ENCODE measurements at regions not wholly inside any gene's neighbourhood (a gene's known extent, or its start where the extent isn't known, plus 50 kb on each side); places are given as distances from the start of the nearest gene placed in this dataset.
A peak's percentile ranks its signal among the peaks of the same experiment; 100 is the strongest.

GRCh38 chr2:829047-829446 lies 121.6 kb upstream of the SNTG2 start:
- ATAC-seq (no peak), FAIRE-seq (no peak), DNase-seq (ENCODE audit: low spot score) (no peak)
- Histone ChIP-seq H3K4me1 (ENCODE audit: insufficient read depth, low read length) (no peaks in the 10 kb centered on the region), H3K27ac (ENCODE audit: extremely low read length, insufficient read depth, low read length) (no peak overlapping the region), H3K4me2 (ENCODE audit: low read depth, low read length) (no peak overlapping the region), H3K9ac (ENCODE audit: insufficient read depth, low read depth, low read length) (no peak overlapping the region), H3K9me3 (ENCODE audit: low read length) (no peaks in the 10 kb centered on the region), H3K4me3 (replicated peaks in 1 of 3; ENCODE audit: insufficient read depth in 1 of 3, low read depth in 2 of 3, low read length in 3 of 3) (no peak overlapping the region), H3K36me3 (replicated peaks in 1 of 2; ENCODE audit: control insufficient read depth in 1 of 2, insufficient read depth in 2 of 2, low read length in 2 of 2) (no peaks in the 10 kb centered on the region), H4K20me1 (ENCODE audit: insufficient read depth, low read length) (no peaks in the 10 kb centered on the region), H2AFZ (ENCODE audit: low read length) (no peak overlapping the region), H3K27me3 (ENCODE audit: control insufficient read depth in 1 of 2, insufficient read depth in 2 of 2, low read length in 2 of 2) (peaks cover 1 to 42% of the 10 kb centered on the region in 2 experiments; a peak in 3 of 5 replicates), H3K79me2 (ENCODE audit: insufficient read depth, low read length) (no peaks in the 10 kb centered on the region)
- 10% methylated on average over 6 of the region's 6 CpGs for WGBS (ENCODE audit: low lambda C conversion rate)
- ChIA-PET POLR2A (no interaction called here), CTCF (ENCODE audit: low intra/inter-chr PET ratio, low total read pairs) (no interaction called here)
- intact Hi-C loops (cut with micrococcal nuclease; ENCODE audit: unreplicated experiment), result no loop called here
- in situ Hi-C loops (cut with HindIII; ENCODE audit: extremely low pct_ligation_motif_present, low pct_unique_long_range_greater_than_20kb), result no loop called here
- no TSS peak for BruUV-seq (replicated peaks)
- TF ChIP-seq ZMAT3 (CRISPR knock-in tag; conservative IDR thresholded peaks at IDR 0.05) (no peak), NR0B2 (CRISPR knock-in tag; IDR thresholded peaks at IDR 0.05) (no peak)

- no peaks in the 10 kb centered on the region for H3K4me1 ChIP-seq (ENCODE audit: insufficient read depth, low read length)
- intact Hi-C loops (cut with micrococcal nuclease; ENCODE audit: unreplicated experiment) (no loop called here), in situ Hi-C loops (cut with HindIII; ENCODE audit: extremely low pct_ligation_motif_present, low pct_unique_long_range_greater_than_20kb) (no loop called here)
- FAIRE-seq (no peak), DNase-seq (ENCODE audit: low spot score) (no peak), ATAC-seq (peak; percentile 40; the same call in 2 of the 3 replicates)
- H3K9ac ChIP-seq (ENCODE audit: insufficient read depth, low read depth, low read length), result no peak overlapping the region
- H3K27me3 ChIP-seq (ENCODE audit: control insufficient read depth in 1 of 2, insufficient read depth in 2 of 2, low read length in 2 of 2), result peaks cover 2 to 49% of the 10 kb centered on the region in 2 experiments; a peak in 3 of 5 replicates
- no TSS peak for BruUV-seq (replicated peaks)
- H3K79me2 ChIP-seq (ENCODE audit: insufficient read depth, low read length), result no peaks in the 10 kb centered on the region
- H2AFZ ChIP-seq (ENCODE audit: low read length), result no peak overlapping the region
- H4K20me1 ChIP-seq (ENCODE audit: insufficient read depth, low read length), result no peaks in the 10 kb centered on the region
- TF ChIP-seq RFXAP (CRISPR knock-in tag; IDR thresholded peaks at IDR 0.05; ENCODE audit: borderline replicate concordance), result no peak
- TF ChIP-seq TCF7L2 (IDR thresholded peaks at IDR 0.05; ENCODE audit: low read depth, low read length), result no peak
- TF ChIP-seq HOMEZ (CRISPR knock-in tag; IDR thresholded peaks at IDR 0.05; ENCODE audit: low read depth), result no peak
- TF ChIP-seq MEF2D (CRISPR knock-in tag; IDR thresholded peaks at IDR 0.05), result no peak
- TF ChIP-seq CBX2 (IDR thresholded peaks at IDR 0.05; ENCODE audit: low read depth, low read length), result no peak
- no peak for TF ChIP-seq CBX2 (CRISPR knock-in tag; IDR thresholded peaks at IDR 0.05; ENCODE audit: low read depth)
- no peak for TF ChIP-seq BRD4 (CRISPR knock-in tag; IDR thresholded peaks at IDR 0.05)
- TF ChIP-seq KDM6A (CRISPR knock-in tag; IDR thresholded peaks at IDR 0.05; ENCODE audit: low read depth), result no peak
- no peak for TF ChIP-seq PTBP1 (IDR thresholded peaks at IDR 0.05; ENCODE audit: low read depth, low read length, poor library complexity, severe bottlenecking)
- TF ChIP-seq ZNF296 (CRISPR knock-in tag; conservative IDR thresholded peaks at IDR 0.05), result no peak
- no peak for TF ChIP-seq ZNF547 (CRISPR knock-in tag; IDR thresholded peaks at IDR 0.05)
- no peak for TF ChIP-seq ZNF253 (CRISPR knock-in tag; IDR thresholded peaks at IDR 0.05; ENCODE audit: borderline replicate concordance)
- no peak for TF ChIP-seq XBP1 (CRISPR knock-in tag; IDR thresholded peaks at IDR 0.05)
- TF ChIP-seq ZNF597 (CRISPR knock-in tag; IDR thresholded peaks at IDR 0.05), result no peak
- no peak overlapping the region for H3K4me2 ChIP-seq (ENCODE audit: low read depth, low read length)
- H3K27ac ChIP-seq (ENCODE audit: extremely low read length, insufficient read depth, low read length), result no peak overlapping the region
- 13% methylated on average over 8 of the region's 8 CpGs for WGBS (ENCODE audit: low lambda C conversion rate)
- H3K36me3 ChIP-seq (replicated peaks in 1 of 2; ENCODE audit: control insufficient read depth in 1 of 2, insufficient read depth in 2 of 2, low read length in 2 of 2), result no peaks in the 10 kb centered on the region
- POLR2A ChIA-PET, result no interaction called here
- CTCF ChIA-PET (ENCODE audit: low intra/inter-chr PET ratio, low total read pairs), result no interaction called here
- no peaks in the 10 kb centered on the region for H3K9me3 ChIP-seq (ENCODE audit: low read length)
- no peak overlapping the region for H3K4me3 ChIP-seq (replicated peaks in 1 of 3; ENCODE audit: insufficient read depth in 1 of 3, low read depth in 2 of 3, low read length in 3 of 3)
Measured at GRCh38 chr2:824954-825353, 125.7 kb upstream of the SNTG2 start.
